Endothelial cell of umbilical vein (primary cell): ENCODE measurements at regions not wholly inside any gene's neighbourhood (a gene's known extent, or its start where the extent isn't known, plus 50 kb on each side); places are given as distances from the start of the nearest gene placed in this dataset.

Experiments
- BruUV-seq: library from RNA; stranded (reverse); fragments of 400-500 nt; replicated peaks from 2 replicates; lab custom pipeline; 2021; lab: Mats Ljungman, UMichigan
- CTCF ChIA-PET: fragments of 300-600, 350-600 bp; sonication (Branson Sonifier 250); formaldehyde crosslinking; loops from one replicate; lab custom pipeline; 2021; ENCODE audit warnings: antibody characterized with exemption, inconsistent platforms; lab: Charles Lee
- POLR2A ChIA-PET: fragments of 300-600, 350-600 bp; sonication (Branson Sonifier 250); formaldehyde crosslinking; loops from one replicate; lab custom pipeline; 2021; ENCODE audit warnings: antibody characterized with exemption, inconsistent platforms; lab: Charles Lee
- DNase-seq: peaks from one replicate; pipeline ENCODE4 v3.0.0-alpha.2; 2011; ENCODE audit warnings: low read depth, low spot score
- FAIRE-seq: peaks from 2 replicates; lab custom pipeline; 2011; peaks lifted over from hg19 to GRCh38; lab: Jason Lieb, UNC
- H2AFZ ChIP-seq: 2 replicates; pipeline ENCODE4 v1.6.0; 2012; ENCODE audit warnings: low read depth, low read length, control low read depth, inconsistent platforms
- H3K27ac ChIP-seq: 2 replicates; pipeline ENCODE4 v1.5.1; 2011; ENCODE audit warnings: low read depth, mild to moderate bottlenecking, control low read depth, low read length, moderate library complexity; ENCODE audit not compliant: insufficient read depth
- H3K27me3 ChIP-seq, 2 experiments: 2 replicates each; pipeline versions ENCODE4 v1.6.0 to v1.6.1; 2011; ENCODE audit warnings: low read length in 2 of 2, mixed read lengths in 1 of 2; ENCODE audit not compliant: control insufficient read depth in 2 of 2, insufficient read depth in 2 of 2
- H3K36me3 ChIP-seq, 2 experiments: 2 replicates in 1 of 2; 3 replicates in 1 of 2; pipeline ENCODE4 v1.5.1; 2011; ENCODE audit warnings: low read length in 2 of 2, mild to moderate bottlenecking in 1 of 2, moderate library complexity in 1 of 2; ENCODE audit not compliant: control insufficient read depth in 2 of 2, insufficient read depth in 2 of 2; ENCODE audit errors: extremely low read depth in 1 of 2
- H3K4me1 ChIP-seq: 3 replicates; pipeline ENCODE4 v1.5.1; 2011; ENCODE audit warnings: mild to moderate bottlenecking, low read length; ENCODE audit not compliant: control insufficient read depth, insufficient read depth; ENCODE audit errors: extremely low read depth
- H3K4me2 ChIP-seq: 2 replicates; pipeline ENCODE4 v1.6.1; 2011; ENCODE audit warnings: low read length, control low read depth, mixed read lengths; ENCODE audit not compliant: insufficient read depth
- H3K4me3 ChIP-seq, 3 experiments: fragments of 200-600 bp in 1 of 3; sonication (generic), shearing (Covaris generic) in 1 of 3; replicated peaks in 1 of 3; 2 replicates each; pipeline ENCODE4 v1.5.1; 2011 to 2016; ENCODE audit warnings: control low read depth in 3 of 3, low read length in 3 of 3, mild to moderate bottlenecking in 2 of 3, inconsistent platforms in 1 of 3, low read depth in 1 of 3, moderate library complexity in 1 of 3; ENCODE audit not compliant: insufficient read depth in 1 of 3
- H3K79me2 ChIP-seq: 2 replicates; pipeline ENCODE4 v1.6.0; 2012; ENCODE audit warnings: low read length, inconsistent platforms; ENCODE audit not compliant: control insufficient read depth, insufficient read depth
- H3K9ac ChIP-seq: replicated peaks from 2 replicates; pipeline ENCODE3; 2011; ENCODE audit warnings: low read length, control low read depth; ENCODE audit not compliant: insufficient read depth; ENCODE audit errors: extremely low read depth
- H3K9me1 ChIP-seq: replicated peaks from 3 replicates; pipeline ENCODE4 v1.6.0; 2011; ENCODE audit warnings: mild to moderate bottlenecking, low read length; ENCODE audit not compliant: control insufficient read depth, insufficient read depth; ENCODE audit errors: extremely low read depth
- H3K9me3 ChIP-seq: replicated peaks from 2 replicates; pipeline ENCODE4 v1.5.1; 2012; ENCODE audit warnings: low read length, inconsistent platforms; ENCODE audit not compliant: control insufficient read depth, insufficient read depth
- H4K20me1 ChIP-seq: replicated peaks from 2 replicates; pipeline ENCODE3; 2011; ENCODE audit warnings: mild to moderate bottlenecking, low read length; ENCODE audit not compliant: control insufficient read depth, insufficient read depth; ENCODE audit errors: extremely low read depth
- FOS ChIP-seq: IDR thresholded peaks from 2 replicates; pipeline ENCODE4 v1.6.1; 2011; ENCODE audit warnings: mild to moderate bottlenecking, low read length, moderate library complexity, borderline replicate concordance; ENCODE audit not compliant: insufficient read depth
- GATA2 ChIP-seq: IDR thresholded peaks from 2 replicates; pipeline ENCODE4 v1.7.0; 2011; ENCODE audit warnings: low read depth, mild to moderate bottlenecking, moderate library complexity, mixed read lengths, low read length; ENCODE audit not compliant: insufficient read length, insufficient read depth
- MAX ChIP-seq: IDR thresholded peaks from 2 replicates; pipeline ENCODE4 v1.6.1; 2011; ENCODE audit not compliant: insufficient read depth, insufficient read length
- dilution Hi-C: fragments of 300-500 bp; cut with MboI; formaldehyde crosslinking; loops from one replicate; pipeline ENCODE4 v1.15.0; 2019; ENCODE audit warnings: low sequenced_read_pairs; ENCODE audit not compliant: extremely low pct_ligation_motif_present
- intact Hi-C: fragments of 100-400 bp; cut with micrococcal nuclease; formaldehyde crosslinking; loops from one replicate; pipeline ENCODE4 v1.10.0; 2022
- TF ChIP-seq, protein P1 (sequence below), 2 donors: IDR thresholded peaks; 1 replicate in 1 of 2; 2 replicates in 1 of 2; pipeline ENCODE4 v1.5.1; 2011; ENCODE audit warnings: low read length in 2 of 2, mild to moderate bottlenecking in 2 of 2, moderate library complexity in 2 of 2, control low read depth in 1 of 2, inconsistent platforms in 1 of 2, low read depth in 1 of 2; ENCODE audit not compliant: insufficient read depth in 1 of 2; ENCODE audit errors: extremely low read depth in 1 of 2

GRCh38 chr22:27133019-27133431 lies 475.6 kb downstream of the MIAT start:
- intact Hi-C loops, result loop anchor here (5.0 kb wide), 1 partner anchor 104 kb away; no protein-coding TSS in a partner anchor
- Histone ChIP-seq H3K4me2 (no peak overlapping the region), H3K36me3 (no peaks in the 10 kb centered on the region), H3K4me1 (peaks cover 30% of the 10 kb centered on the region), H3K9me3 (no peaks in the 10 kb centered on the region), H3K4me3 (no peak overlapping the region), H2AFZ (no peak overlapping the region), H4K20me1 (no peaks in the 10 kb centered on the region), H3K9me1 (no peaks in the 10 kb centered on the region), H3K9ac (no peak overlapping the region), H3K27ac (no peak overlapping the region), H3K27me3 (no peaks in the 10 kb centered on the region), H3K79me2 (no peaks in the 10 kb centered on the region)
- DNase-seq (no peak), FAIRE-seq (peak; percentile 18)
- ChIA-PET CTCF (interaction anchor here (1.8 kb wide), 1 partner anchor 10 kb away, joined by 4 read pairs; no protein-coding TSS in a partner anchor), POLR2A (no interaction called here)
- no peak for TF ChIP-seq FOS
- no peak for TF ChIP-seq MAX
- TF ChIP-seq GATA2, result no peak
- TF ChIP-seq, protein P1, sequence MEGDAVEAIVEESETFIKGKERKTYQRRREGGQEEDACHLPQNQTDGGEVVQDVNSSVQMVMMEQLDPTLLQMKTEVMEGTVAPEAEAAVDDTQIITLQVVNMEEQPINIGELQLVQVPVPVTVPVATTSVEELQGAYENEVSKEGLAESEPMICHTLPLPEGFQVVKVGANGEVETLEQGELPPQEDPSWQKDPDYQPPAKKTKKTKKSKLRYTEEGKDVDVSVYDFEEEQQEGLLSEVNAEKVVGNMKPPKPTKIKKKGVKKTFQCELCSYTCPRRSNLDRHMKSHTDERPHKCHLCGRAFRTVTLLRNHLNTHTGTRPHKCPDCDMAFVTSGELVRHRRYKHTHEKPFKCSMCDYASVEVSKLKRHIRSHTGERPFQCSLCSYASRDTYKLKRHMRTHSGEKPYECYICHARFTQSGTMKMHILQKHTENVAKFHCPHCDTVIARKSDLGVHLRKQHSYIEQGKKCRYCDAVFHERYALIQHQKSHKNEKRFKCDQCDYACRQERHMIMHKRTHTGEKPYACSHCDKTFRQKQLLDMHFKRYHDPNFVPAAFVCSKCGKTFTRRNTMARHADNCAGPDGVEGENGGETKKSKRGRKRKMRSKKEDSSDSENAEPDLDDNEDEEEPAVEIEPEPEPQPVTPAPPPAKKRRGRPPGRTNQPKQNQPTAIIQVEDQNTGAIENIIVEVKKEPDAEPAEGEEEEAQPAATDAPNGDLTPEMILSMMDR (IDR thresholded peaks at IDR 0.05; ENCODE audit: extremely low read depth in 1 of 2, insufficient read depth in 1 of 2, low read depth in 1 of 2, low read length in 2 of 2), result no peak
- dilution Hi-C loops, result no loop called here
- BruUV-seq, result no TSS peak
